ENCODE measurements at regions not wholly inside any gene's neighbourhood (a gene's known extent, or its start where the extent isn't known, plus 50 kb on each side); places are given as distances from the start of the nearest gene placed in this dataset.

GRCh38 chr2:238688193-238689153 lies 159.4 kb upstream of the TWIST2 start:
- DNase-seq (ENCODE audit: low spot score) = no peak

GRCh38 chr2:238689331-238689730 lies 158.6 kb upstream of the TWIST2 start:
- no peak for DNase-seq (ENCODE audit: low spot score)

- DNase-seq (ENCODE audit: low spot score) = no peak
These were observed 158.0 kb upstream of the TWIST2 start for GRCh38 chr2:238689871-238690389.

DNA sequence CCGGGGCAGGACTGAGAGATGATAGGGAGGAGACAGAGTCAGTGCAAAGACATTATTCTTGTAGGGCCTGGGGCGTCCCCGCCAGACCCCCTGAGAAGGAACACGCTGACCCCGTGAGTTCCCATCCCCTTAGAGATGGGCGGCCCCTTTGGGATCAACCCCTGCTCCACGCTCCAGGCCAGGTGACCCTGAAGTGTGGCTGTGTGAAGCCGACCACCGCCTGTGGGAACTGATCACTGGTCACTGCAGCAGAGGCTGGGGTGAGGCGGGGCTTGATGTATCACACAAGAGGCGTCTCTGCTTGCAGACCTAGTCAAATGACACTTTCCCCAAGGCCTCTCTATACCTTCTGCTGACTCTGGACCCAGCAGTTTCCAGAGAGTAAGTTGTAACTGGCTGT lies 157.4 kb upstream of the TWIST2 start:
- no peak for DNase-seq (ENCODE audit: low spot score)

DNA sequence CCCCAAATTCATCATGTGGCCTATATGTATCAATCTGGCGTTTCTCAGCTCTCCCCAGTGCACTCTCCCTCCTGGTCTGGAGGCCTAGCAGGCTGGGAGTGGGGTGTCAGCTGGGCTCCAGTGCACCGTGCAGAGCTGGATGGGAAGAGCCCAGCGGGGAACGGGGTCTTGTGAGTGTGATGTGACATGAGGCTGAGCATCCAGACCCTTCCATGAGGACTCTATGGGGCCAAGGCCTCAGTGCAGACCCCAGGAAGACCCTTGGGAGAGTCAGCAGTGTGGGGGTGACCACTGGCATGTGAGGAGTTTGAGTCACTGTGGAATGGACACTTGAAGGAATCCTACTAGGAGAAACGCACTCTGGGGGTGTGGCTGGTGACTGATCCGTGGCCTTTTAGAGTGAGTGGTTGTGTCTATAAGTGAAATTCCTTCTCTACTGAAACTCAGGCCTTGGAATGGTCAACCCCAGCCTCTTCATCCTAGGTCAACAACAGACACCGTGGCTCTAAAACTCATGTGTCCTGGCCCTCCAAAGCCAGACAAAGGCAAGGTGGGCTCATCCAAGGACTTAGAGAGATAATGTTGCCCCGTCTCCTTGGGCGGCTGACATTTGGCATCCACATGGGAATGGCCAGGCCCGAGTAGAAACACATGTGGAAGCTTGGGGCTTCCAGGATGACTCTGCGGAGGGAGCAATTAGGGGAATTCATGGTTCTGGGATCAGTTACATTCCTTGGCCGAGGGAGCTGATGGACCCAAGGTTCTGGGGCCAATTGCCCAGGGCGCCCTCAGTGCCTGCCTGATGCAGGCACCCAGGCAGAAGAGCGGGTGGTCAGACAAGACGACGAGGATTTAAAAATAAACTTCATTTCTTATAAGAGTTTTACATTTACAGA lies 156.0 kb upstream of the TWIST2 start:
- no peak for DNase-seq (ENCODE audit: low spot score)

DNA sequence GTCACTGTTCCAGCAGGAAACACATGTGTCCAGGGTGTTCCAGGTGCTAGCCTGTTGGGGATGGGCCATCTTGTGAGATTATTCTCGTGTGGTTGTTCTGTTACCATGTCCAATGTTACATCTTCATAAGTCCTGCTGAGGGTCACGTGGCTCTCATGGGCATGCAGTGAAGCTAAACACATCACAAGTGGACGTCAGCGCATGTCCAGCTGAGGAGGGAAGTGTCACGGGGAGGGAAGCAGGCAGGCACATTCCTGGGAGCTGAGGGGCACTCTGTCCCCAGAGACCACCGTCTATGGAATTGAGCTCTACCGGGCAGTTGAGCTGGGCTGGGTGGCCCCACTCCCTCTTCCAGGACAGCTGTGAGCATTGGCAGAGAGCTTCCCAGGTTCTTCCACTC lies 155.3 kb upstream of the TWIST2 start:
- DNase-seq (ENCODE audit: low spot score) = no peak

DNA sequence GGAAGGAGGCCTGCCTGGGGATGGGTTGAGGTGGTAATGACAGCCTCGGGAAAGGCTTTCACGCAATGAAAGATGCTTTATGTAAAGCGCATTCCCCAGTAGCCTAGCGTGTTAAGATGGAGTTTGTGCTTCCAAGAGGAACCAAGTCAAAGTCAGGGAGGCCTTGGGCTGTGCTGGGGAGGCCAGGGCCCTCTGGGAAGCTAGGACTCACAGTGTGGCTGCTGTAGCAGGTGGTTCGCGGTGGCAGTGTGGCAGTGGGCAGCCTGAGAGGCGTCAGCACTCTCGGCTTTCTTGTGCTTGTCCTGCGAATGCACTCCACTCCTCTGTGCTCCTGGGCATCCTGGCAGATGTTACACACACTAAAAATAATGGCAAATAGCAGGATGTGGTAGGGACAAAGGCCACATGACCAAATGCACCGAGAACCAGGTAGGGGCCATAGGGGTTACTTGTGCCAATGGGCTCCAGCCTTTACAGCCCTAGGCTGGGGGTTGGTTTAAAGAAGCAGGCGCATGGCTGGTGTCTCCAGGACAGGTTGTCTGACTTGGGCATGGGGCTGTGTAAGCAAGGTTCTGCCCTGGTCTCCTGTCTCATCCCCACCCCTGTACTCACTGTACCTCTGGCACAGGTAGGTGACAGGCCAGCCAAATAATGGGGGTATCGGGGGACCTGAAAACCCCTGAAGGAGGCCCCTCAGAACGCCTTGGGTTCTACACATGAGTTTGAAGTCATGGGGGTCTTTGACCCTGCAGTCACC lies 154.4 kb upstream of the TWIST2 start:
- DNase-seq (ENCODE audit: low spot score) = no peak

DNA sequence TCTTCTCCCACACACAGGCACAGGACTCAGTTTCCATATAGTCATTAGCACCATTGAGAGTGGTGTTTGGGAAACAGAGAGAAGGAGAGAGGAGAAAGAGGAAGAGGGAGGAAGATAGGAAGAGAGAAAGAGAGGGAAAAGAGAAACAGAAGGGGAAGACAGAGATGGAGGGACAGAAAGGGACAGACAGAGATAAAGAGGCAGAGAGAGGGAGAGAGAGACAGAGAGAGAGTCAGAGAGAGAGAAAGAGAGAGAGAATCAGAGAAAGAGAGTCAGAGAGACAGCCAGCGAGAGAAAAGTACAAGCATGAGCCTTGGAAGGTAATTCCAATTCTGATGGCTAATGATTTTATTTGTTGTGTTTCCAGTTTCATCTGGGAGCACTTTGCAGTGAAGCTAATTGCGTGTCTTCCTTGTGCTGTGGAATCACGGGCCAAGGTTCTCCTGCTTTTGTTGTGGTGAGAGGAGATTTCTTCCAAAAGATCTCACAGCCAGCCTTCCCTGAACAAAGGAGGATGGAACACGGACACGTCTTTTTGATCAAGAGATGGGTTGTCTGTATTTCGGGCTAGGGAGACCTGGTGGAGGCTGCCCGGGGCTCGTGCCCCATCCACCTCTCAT lies 153.6 kb upstream of the TWIST2 start:
- DNase-seq (ENCODE audit: low spot score) = no peak

DNA sequence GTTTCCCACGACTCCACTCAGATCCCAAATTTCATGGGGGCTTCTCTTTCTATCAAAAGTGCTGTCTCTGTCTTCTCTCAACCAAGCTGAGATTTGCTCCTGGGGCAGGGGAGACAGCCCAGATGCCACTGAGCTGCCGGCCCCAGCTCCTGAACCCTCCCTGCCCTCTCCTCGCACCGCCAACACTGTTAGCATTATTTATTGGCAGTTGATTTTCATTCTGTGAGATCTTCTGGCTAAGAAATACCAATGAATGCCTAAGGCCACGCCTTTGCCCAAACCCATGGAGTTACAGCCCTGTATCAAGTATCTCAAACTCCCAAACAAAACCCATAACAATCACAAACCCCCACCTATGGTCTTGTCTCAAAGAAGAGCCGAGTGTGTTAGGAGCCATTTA lies 153.0 kb upstream of the TWIST2 start:
- no peak for DNase-seq (ENCODE audit: low spot score)

GRCh38 chr2:238695538-238695937 lies 152.3 kb upstream of the TWIST2 start:
- no peak for DNase-seq (ENCODE audit: low spot score)

DNA sequence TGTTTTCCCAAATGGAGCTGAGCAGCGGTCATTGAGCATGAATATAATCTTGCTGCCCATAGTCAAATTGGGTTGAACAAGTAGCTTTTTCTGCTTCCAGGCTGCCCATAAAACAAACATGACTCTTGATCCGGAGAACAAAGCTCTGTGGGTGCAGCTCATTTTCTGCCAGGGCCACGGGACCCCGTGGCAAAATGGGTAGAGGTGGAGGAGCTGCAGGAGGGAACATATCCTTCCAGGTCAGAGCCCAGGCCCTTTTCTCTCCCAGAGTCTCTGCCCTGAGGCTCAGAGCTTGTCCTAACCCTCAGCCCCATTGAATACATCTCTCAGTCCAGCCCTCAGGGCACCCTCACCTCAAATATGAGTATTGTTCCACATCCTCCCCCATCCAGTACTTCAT lies 151.6 kb upstream of the TWIST2 start:
- no peak for DNase-seq (ENCODE audit: low spot score)

GRCh38 chr2:238696786-238697185 lies 151.1 kb upstream of the TWIST2 start:
- no peak for DNase-seq (ENCODE audit: low spot score)

DNA sequence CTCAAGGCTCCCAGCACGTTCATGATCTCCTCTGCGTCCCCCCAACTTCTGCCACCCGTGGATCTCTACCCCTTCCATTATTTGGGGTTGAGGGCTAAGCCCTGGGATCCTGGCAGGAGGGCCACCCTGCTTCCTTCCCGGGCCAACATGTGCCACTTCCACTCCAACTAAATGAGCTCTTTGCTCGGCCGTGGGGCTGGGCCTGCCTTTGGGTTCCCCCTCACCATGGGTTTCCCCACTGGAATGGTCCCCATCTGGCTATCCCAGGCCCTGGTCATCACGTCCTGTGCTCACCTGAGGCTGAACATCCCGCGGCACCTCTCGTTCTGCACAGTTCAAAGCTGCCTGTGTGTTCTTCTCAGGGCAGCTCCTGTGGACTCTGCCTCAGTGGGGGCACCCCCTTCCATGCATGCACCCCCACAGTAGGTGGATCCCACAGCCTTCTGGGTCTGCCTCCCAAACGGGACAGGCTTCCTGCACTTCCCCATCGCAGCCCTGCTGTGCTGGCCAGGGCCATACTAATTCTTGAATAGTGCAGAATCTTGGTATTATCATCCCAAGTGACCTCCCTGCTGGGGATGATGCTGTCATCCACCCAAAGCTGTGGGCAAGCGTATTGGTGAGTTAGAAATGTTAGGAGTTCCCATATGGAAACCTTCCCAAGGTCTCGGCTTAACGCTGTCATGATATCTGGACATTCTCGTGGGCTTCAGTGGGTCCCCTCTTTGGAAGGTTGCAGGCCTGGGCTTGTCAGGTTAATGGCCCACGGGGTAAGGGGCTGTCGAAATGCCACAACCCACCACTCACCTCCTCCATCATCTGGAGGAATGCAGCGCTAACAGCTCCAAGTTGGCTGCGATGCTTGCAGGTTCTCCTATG lies 150.5 kb upstream of the TWIST2 start:
- no peak for DNase-seq (ENCODE audit: low spot score)

GRCh38 chr2:238698072-238698352 lies 149.9 kb upstream of the TWIST2 start:
- no peak for DNase-seq (ENCODE audit: low spot score)

- no peak for DNase-seq (ENCODE audit: low spot score)
These were observed 149.2 kb upstream of the TWIST2 start for GRCh38 chr2:238698451-238699306.

DNA sequence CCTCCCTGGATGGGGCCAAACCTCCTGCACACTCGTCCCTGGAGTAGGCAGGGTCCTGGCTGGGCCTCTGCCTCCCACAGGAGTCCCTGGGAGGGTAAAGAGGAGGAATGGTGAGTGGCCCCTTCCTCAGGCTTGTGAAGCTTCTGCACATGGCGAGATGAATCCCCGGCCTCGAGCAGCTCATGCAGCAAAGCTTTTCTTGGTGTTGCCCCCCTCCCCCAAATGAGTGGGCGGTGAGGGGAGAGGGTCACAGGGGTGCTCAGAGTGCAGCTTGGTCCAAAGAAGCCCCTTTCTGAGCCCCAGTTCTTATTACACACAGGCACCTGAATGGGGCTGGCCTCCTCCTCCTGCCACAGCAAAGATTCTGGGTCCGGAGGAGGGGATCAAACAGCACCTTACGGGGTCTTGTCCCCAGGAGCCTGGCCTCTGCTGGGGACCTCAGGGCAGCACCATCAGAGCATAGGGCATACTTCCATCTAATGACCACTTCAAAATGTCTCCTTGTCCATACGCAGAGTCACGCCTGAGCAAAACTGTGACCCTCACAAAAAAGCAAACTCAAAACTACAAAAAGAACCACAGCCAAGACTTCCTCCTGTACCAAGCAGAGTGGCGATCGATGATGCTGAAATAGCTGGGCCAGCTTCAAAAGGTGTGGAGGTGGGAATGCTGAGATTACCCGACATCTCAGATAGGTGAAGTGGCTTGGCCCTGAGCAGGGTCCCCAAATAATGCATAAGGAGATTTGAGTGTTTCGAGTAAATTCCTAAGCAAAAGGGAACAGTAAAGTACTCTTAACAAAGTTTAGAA lies 148.4 kb upstream of the TWIST2 start:
- DNase-seq (ENCODE audit: low spot score) = no peak

GRCh38 chr2:238700117-238700457 lies 147.8 kb upstream of the TWIST2 start:
- DNase-seq (ENCODE audit: low spot score) = no peak

- DNase-seq (ENCODE audit: low spot score) = no peak
These were observed 147.2 kb upstream of the TWIST2 start for GRCh38 chr2:238700506-238701340.
